ENCODE measurements at regions not wholly inside any gene's neighbourhood (a gene's known extent, or its start where the extent isn't known, plus 50 kb on each side); places are given as distances from the start of the nearest gene placed in this dataset.

GRCh38 chr1:105072446-105072845 lies 1322.7 kb downstream of the AMY1C start:
- ChIA-PET CTCF (no interaction called here), POLR2A (no interaction called here)
- Histone ChIP-seq H3K36me3 (ENCODE audit: control insufficient read depth in 2 of 2, extremely low read depth in 1 of 2, insufficient read depth in 2 of 2, low read length in 2 of 2) (no peaks in the 10 kb centered on the region), H3K9me1 (replicated peaks; ENCODE audit: control insufficient read depth, extremely low read depth, insufficient read depth, low read length) (no peaks in the 10 kb centered on the region), H2AFZ (ENCODE audit: low read depth, low read length) (no peak overlapping the region), H3K9me3 (replicated peaks; ENCODE audit: control insufficient read depth, insufficient read depth, low read length) (peaks cover 4% of the 10 kb centered on the region), H3K9ac (replicated peaks; ENCODE audit: extremely low read depth, insufficient read depth, low read length) (no peak overlapping the region), H3K27ac (ENCODE audit: insufficient read depth, low read depth, low read length) (no peak overlapping the region), H3K4me1 (ENCODE audit: control insufficient read depth, extremely low read depth, insufficient read depth, low read length) (no peaks in the 10 kb centered on the region), H3K4me2 (ENCODE audit: insufficient read depth, low read length) (no peak overlapping the region), H4K20me1 (replicated peaks; ENCODE audit: control insufficient read depth, extremely low read depth, insufficient read depth, low read length) (no peaks in the 10 kb centered on the region), H3K79me2 (ENCODE audit: control insufficient read depth, insufficient read depth, low read length) (no peaks in the 10 kb centered on the region), H3K4me3 (replicated peaks in 1 of 3; ENCODE audit: insufficient read depth in 1 of 3, low read depth in 1 of 3, low read length in 3 of 3) (no peak overlapping the region), H3K27me3 (ENCODE audit: control insufficient read depth in 2 of 2, insufficient read depth in 2 of 2, low read length in 2 of 2) (no peaks in the 10 kb centered on the region)
- DNase-seq (ENCODE audit: low read depth, low spot score), result no peak
- no peak for TF ChIP-seq POLR2AphosphoS5 (IDR thresholded peaks at IDR 0.05; ENCODE audit: insufficient read depth, low read depth, low read length)
- no peak for TF ChIP-seq EZH2 (IDR thresholded peaks at IDR 0.05; ENCODE audit: borderline replicate concordance, low read depth, low read length, severe bottlenecking)
- no peak for TF ChIP-seq GATA2 (IDR thresholded peaks at IDR 0.05; ENCODE audit: insufficient read depth, insufficient read length, low read depth, low read length)
- no peak for TF ChIP-seq POLR2A (IDR thresholded peaks at IDR 0.05; ENCODE audit: low read depth, low read length)
- TF ChIP-seq CTCF (IDR thresholded peaks at IDR 0.05; ENCODE audit: extremely low read depth in 1 of 2, insufficient read depth in 1 of 2, low read depth in 1 of 2, low read length in 2 of 2), result no peak
- no peak for TF ChIP-seq MYC (IDR thresholded peaks at IDR 0.05; ENCODE audit: low read depth, low read length)
- TF ChIP-seq FOS (IDR thresholded peaks at IDR 0.05; ENCODE audit: borderline replicate concordance, insufficient read depth, low read length), result no peak
- no peak for TF ChIP-seq MAX (IDR thresholded peaks at IDR 0.05; ENCODE audit: insufficient read depth, insufficient read length)
- no peak for TF ChIP-seq JUN (IDR thresholded peaks at IDR 0.05; ENCODE audit: borderline replicate concordance, insufficient read depth, insufficient read length, low read depth)
- no peak for FAIRE-seq
- BruUV-seq (replicated peaks), result no TSS peak
- dilution Hi-C loops (cut with MboI; ENCODE audit: extremely low pct_ligation_motif_present, low sequenced_read_pairs), result no loop called here
- intact Hi-C loops (cut with micrococcal nuclease), result no loop called here

All from endothelial cell of umbilical vein (primary cell).